T-helper 22 cell (primary cell): ENCODE measurements at regions not wholly inside any gene's neighbourhood (a gene's known extent, or its start where the extent isn't known, plus 50 kb on each side); places are given as distances from the start of the nearest gene placed in this dataset.

Experiments used
- DNase-seq: peaks from one replicate; pipeline ENCODE4 v3.0.0-alpha.2; 2020; ENCODE audit warnings: low read depth

DNA sequence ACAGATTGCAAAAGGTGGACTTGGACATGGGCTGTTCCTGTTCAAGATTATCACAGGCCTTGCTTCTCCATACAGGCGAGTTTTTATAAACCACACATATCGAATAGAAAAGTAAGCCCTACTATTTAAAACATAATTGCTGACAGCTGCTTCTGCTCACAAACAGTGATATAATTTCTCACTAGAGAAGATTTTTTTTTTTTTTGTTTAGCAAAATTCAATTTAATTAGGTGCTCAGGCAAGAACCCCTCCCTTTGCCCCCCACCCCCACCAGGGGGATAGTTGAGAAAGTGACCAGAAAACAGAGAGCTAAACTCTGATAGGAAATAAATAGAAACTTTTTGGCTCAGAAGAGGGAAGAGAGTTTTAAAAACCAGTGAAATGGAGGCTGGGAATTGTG is 132.8 kb upstream of the CRY1 start:
- no peak for DNase-seq

DNA sequence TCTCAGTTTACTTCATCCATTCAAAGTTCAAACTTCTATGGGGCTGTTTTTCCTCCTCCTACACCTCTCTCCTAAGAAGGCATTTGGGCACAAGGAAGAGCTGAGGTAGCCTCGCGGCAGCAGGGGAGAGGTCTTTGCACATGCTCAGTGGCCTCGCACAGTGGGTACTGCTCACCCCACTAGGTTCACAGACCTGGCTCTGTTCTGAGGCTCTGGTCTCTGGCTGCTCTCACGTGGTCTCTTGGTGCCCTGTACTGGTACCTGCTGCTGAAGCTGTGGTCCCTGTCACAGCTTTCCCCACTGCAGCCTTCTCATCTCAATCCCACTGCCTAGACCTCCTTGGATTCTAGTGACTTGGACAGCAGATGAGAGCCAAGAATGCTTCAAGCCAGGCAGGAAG is 134.7 kb upstream of the CRY1 start:
- no peak for DNase-seq

DNA sequence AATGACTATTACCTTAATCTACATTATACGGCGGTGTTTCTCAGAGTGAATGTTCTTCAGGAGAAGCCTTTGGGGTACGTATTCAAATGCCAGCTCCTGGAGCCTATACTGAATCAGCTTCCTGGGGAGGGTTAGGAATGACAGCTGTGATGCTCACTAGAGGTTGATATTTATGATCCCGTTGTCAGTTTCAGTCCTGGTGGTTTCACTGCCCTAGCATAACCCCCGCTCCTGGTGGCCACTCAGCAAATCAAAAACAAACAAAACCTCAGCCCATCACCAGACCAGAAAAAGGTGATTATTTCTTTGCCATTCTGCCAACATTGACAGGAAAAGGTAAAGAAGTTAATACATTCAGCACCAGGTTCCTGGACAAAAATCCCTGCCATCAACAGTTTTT is 136.5 kb upstream of the CRY1 start:
- no peak for DNase-seq

DNA sequence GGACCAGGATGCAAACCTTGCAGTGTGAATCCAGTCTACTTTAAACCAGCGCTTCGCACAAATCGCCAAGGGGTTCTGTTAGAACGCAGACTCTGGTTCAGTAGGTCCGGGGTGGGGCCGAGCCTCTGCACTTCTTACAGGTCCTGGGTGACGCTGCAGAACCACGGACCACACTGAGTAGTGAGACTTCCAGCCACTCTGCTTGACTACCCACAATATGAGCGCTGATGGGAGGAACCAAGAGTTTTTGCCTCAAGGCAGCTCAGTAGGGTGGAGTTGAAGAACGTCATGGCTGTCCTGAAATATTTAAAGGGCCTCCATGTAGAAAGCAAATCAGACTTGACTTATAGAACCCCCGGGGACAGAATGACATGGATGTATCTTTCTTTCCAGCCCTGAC is 138.0 kb upstream of the CRY1 start:
- DNase-seq: no peak

DNA sequence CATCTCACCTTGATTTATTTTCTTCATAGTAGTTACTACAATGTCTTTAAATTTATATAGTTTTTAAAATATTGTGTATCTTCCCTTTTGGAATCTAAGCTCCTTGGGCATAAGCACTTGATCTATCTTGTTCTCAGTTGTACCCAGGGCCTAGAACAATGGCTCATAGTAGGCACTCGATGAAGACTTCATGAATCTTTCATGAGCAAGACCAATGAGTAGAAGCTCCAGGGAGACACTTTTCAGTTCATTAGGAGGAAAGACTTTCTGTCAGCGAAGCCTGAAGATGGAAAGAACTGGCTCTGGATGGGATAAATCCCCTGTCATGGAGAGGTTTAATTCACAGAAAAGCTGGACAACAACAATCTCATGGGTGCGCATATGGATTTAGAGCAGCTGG is 140.2 kb upstream of the CRY1 start:
- no peak for DNase-seq

DNA sequence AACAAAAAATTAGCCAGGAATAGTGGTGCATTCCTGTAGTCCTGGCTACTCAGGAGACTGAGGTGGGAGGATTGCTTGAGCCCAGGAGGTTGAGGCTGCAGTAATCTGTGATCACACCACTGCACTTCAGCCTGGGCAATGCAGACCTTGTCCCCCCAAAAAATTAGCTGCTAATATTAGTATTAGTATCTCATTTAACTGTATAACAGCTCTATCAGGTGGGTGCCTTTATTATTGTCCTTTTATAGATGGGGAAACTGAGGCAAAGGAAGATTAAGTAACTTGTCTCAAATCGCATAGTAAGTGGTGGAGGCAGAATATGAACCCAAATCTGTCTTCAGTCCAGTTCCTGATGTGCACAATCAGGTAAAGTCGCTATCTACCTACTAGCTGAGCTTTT is 142.3 kb upstream of the CRY1 start:
- DNase-seq: no peak

DNA sequence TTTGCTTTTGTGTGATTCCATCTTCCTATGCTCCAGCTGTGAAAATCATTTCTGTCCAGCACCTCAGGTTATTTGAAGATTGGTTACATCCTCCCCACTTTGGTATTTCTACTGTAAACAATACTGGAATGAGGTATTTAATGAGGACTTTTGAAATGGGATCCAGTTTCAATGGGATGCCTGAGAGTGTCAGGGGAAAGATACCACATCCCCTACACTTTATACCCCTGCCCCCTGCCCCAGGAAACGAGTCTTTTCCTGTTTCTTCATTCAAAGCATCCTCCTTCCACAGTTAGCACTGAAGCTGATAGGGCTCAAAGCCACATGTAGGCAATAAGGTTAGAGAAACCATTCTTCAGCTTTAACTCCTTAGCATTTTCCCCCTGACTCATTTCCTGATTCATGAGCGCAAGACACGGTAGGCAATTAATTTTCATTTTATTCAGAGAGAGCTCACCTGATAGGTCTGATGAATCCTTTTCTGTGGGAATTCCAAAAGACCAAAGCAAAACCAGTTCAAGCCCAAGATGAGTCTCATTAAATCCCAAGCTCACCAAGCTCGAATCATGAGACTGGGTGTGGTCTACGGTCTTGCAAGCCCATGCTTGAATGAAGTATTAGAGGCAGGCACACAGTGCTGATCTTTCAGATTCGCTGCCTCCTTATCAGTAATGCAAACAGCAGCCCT is 143.6 kb upstream of the CRY1 start:
- DNase-seq: no peak

DNA sequence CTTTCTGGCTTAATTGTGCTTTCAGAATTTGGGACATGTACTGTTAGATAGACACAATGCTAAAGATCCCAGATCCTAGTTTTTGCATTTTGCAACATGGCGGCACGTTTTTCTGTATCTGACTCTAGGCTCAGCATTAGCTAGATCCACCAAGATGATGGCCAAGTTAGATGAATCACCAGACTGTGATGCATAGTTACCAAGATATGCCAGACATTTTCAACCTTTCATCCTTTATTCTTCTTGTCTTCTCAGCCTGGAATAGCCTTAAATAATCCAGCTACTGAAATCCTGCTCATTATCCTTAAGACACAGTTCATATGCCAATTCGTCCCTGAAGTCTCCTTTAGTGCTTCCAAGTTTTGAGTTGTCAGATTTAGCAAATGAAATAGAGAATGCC is 144.9 kb upstream of the CRY1 start:
- no peak for DNase-seq

DNA sequence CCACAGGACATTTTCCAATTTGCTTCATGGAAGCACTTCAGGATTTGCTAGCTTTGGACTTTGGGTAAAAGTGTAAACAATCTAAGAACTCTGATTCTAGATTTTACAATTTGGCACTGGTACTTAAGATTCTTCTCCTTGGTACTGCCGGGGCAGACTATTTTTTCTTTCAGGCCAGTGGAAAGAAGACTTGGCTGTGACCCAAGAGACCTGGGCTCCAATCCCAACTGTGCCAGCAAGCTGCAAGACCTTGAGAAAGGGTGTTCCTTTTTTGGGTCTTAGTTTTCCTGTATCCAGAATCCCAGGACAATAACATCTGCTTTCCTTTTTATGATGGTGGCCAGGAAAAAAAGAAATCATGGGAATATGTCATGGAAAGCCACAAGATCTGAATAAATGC is 148.1 kb upstream of the CRY1 start:
- DNase-seq: no peak

DNA sequence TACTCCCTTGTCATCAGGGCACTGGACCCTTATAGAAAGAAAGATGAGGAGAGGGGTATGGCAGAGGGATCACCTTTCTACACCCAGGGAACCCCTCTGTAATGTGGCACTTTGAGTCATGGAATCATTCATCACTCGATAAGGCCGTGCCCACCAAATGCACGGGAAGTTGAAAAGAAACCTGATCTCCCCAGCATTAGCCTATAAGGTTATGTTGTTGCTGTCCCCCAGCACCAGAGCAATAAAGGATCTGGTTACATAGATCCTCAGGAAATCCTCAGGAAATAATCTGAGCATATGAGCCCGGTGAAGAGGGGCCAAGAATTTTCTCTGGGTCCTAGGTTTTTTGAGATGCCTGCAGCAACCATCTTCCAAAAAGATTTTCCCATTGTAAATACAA is 148.8 kb upstream of the CRY1 start:
- no peak for DNase-seq

DNA sequence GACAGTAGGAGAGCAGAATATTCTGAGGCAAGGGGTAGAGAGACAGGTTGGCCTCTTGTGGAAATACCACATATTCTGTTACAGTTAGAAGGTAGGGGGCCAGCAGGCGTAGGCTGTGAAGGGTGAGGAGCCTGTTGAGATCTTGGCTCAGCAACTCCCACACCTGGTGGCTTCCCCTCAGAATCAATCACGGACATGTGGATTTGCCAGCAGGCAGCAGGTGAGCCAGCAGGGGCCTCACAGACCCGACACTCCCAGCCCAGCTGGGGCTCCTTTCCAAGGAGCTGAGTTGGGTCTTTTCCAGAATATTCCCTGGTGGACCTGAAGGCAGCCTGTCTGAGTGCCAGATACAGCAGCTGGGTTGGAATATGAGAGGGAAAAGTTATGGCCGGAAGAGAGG is 150.0 kb upstream of the CRY1 start:
- DNase-seq: no peak

DNA sequence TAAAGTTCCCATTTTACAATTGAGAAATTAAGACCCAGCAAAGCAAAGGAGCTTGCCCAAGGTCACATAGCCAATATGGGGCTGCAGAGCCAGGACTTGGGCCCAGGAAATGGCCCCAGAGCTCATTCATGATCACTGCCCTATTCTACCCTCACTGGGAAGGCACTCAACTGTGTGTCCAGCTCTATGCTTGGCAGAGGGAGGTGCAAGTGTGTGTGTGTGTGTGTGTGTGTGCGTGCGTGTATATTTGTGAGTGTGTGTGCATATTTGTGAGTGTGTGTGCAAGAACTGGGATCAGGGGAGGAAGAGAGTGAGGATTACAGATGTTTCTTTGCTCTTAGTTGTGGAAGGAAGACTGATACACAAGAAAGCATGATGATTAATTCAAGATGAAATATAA is 151.2 kb upstream of the CRY1 start:
- no peak for DNase-seq

DNA sequence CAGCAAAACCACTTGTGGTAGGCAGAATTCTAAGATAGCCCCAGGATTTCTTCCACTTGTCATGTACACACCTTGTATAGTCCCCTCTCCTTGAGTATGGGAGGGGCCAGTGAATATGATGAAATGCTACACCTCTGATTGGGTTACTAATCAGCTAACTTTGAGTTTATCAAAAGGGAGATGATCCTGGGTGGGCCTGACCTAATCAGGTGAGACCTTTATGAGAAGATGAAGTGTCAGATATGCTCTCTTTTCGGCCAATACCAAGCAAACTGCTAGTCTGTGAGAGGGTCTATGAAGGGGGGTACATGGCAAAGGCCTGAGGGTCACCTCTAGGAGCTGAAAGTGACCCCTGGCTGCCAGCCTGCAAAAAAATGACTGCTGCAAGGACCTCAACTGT is 154.3 kb upstream of the CRY1 start:
- no peak for DNase-seq

DNA sequence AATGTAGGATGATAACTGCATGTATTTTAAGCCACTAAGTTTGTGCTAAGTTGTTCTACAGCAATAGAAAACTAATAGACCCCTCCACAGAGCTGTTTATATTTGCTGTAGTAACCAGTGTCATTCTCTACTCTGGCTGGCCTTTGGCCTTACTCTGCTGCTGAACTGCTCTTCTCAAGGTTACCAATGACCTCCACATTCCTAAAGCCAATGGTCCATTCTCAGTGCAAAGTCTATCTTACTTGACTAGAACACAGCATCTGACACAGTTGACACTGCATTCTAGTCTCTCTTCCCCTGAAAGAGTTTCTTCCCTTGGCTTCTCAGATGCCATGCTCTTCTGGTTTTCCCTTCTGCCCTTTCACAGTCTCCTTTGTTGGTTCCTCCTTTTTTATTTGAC is 154.8 kb upstream of the CRY1 start:
- no peak for DNase-seq

DNA sequence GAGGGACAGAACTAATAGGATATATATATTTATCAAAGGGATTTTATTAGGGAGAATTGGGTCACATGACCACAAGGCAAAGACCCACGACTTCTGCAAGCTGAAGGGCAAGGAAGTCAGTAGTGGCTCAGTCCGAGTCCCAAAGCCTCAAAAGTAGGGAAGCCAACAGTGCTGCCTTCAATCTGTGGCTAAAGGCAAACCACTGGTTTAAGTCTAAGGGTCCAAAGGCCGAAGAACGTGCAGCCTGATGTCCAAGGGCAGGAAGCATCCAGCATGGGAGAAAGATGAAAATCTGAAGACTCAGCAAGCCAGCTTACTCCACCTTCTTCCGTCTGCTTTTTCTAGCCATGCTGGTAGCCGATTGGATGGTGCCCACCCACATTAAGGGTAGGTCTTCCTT is 157.9 kb upstream of the CRY1 start:
- no peak for DNase-seq

DNA sequence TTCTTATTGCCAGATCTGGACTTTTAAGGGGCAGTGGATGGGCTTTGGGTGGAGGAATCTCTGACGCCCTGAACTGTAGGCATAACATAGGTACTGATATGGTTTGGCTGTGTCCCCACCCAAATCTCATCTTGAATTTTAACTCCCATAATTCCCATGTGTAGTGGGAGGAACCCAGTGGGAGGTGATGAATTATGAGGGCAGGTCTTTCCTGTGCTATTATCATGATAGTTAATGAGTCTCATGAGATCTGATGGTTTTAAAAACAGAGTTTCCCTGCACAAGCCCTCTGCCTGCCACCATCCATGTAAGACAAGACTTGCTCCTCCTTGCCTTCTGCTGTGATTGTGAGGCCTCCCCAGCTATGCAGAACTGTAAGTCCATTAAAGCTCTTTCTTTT is 160.0 kb upstream of the CRY1 start:
- DNase-seq: no peak

DNA sequence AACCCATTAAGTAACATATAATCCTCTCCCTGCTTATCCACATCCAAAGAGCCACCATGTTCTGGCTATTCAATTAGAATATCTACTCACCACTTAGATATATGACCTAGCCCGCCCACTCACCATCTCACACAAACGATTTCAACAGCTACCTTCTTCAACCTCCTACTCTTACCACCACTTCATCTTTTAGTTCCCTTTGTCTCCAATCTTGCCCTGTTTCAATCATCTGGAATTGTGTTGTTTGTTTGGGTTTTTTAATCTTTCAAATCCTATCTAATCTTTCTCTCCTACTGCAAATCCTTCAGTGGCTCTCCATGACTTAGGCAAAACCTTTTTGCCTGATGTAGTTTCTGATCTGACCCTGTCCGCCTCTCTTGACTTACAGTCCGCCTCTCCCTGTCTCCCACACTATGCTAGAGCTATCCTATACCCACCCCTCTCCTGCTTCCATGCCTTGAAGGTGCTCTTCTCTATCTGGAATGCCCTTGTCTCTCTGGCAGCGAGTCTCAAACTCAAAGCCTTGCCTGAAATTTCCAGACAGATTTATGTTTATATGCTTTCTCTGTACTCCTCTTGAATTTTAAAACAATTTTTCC is 161.0 kb upstream of the CRY1 start:
- DNase-seq: no peak

DNA sequence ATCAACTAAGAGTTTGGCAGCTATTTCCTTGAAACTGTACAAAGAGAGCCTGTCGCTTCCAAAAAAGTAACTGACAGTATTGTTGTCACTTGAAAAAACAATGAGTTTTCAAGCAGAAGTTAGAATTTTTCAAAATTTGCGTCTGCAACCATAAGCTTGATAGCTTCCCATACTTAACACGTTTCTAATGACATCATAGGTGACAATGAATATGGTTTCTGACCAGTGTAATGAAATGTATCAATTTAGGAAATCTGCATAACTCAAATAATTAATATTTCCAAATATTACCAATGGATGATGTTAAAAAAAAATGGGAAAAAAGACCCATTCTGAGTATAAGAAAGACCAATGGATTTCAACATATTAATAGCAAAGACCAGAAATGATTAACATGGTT is 165.4 kb upstream of the CRY1 start:
- no peak for DNase-seq

DNA sequence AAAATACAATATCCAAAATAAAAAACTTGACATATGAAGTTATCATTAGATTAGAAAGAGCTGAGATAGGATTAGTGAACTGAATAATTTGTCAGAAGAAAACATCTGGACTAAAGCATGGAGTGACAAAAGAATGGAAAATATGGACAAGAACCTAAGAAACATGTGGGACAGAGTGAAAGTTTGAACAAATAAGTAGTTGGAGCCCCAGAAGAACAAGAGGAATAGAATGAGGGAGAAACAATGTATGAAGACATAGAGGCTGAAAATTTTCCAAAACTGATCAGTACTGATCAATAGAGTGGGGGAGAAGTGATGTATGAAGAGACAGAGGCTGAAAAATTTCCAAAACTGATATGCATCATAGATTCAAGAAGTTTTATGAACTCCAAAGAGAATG is 170.6 kb upstream of the CRY1 start:
- DNase-seq: no peak

DNA sequence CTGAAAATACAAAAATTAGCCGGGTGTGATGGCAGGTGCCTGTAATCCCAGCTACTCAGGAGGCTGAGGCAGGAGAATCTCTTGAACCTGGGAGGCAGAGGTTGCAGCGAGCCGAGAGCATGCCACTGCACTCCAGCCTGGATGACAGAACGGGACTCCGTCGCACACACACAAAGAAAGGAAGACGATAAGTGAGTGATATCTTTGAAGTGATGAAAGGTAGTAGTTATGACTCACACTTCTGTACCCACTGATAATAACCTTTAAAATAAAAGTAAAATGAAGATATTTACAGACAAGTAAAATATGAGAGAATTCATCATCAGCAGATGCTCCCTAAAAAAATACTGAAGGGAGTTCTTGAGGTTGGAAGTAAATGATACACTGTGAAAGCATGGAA is 171.3 kb upstream of the CRY1 start:
- no peak for DNase-seq

DNA sequence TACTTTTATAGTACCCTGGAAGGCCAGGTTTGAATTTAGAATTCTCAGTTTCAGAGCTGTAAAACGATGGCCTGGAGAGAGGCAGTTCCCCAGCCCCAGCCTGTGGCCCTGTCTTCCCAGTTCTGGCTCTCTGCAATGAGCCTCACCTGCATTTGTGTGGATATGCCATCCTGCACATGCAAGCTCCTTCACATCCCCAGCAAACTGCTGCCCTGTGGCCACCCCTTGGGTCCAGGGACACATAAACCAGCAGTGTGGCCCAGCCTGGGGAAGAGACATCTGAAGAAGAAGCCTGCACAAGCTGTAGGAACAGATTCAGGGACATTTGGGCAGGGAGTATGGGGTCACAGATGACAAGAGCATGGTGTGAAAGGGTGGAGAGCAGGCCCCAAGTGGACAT is 174.3 kb upstream of the CRY1 start:
- DNase-seq: no peak

DNA sequence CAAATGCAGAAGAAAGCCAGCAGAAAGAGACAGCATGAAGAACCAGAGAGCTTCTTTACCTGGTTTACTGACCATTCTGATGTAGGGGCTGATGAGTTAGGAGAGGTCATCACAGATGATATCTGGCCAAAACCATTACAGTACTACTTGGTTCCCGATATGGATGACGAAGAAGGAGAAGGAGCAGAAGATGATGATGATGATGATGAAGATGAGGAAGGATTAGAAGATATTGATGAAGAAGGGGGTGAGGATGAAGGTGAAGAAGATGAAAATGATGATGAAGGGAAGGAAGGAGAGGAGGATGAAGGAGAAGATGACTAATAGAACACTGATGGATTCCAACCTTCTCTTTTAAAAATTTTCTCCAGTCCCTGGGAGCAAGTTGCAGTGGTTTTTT is 178.2 kb upstream of the CRY1 start:
- DNase-seq: no peak

DNA sequence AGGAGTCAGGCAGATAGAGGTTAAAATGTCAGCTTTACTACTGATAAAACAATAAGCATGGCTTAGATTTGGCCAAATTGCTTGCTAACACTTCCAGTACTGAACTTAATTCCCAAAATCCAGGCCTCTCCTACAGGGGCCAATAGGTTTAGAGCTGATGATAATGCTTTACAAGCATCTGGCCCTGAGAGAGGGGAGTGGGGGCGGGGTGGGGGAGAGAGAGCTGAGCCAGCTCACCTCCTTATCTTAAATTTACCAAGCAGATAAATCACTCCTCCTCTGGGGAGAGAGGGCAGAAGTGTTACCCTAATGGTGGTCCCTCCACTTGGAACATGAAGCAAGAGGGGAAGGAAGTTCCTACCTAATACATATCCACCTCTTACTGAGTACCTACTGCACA is 182.2 kb upstream of the CRY1 start:
- no peak for DNase-seq

DNA sequence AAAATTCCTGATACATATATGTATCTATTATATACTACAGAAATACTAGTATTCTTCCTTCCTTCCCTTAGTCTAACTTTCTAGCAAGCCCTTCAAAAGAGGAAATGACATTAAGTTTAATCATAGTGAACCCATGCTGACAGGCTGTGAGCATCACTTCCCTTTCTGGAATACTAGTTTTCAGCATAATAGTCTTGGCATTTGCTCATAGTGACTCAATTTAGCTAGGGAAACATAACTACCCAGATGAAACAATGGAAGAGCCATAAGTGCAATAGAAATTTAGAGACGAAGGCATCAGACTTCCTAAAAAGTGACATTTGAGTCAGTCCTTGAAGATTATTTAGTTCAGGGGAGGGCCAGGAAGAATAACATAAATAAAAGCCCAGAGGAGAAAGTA is 184.5 kb upstream of the CRY1 start:
- DNase-seq: no peak

DNA sequence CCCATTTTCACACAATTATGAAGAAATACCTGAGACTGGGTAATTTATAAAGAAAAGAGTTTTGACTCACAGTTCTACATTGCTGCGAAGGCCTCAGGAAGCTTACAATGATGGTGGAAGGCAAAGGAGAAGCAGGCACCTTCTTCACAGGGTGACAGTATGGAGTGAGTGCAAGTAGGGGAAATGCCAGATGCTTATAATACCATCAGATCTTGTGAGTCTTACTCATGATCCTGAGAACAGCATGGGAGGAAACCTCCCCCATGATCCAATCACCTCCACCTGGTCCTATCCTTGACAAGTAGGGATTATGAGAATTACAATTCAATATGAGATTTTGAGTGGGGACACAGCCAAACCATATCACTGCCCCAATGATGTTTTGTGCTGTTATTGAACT is 189.3 kb upstream of the CRY1 start:
- no peak for DNase-seq
